ENCODE measurements at regions not wholly inside any gene's neighbourhood (a gene's known extent, or its start where the extent isn't known, plus 50 kb on each side); places are given as distances from the start of the nearest gene placed in this dataset.

- no peaks in the 10 kb centered on the region for H3K36me3 Mint-ChIP-seq
Observed at GRCh38 chr5:167629634-167630033, 661.8 kb upstream of the WWC1 start.

GRCh38 chr5:167631191-167631590, 660.3 kb upstream of the WWC1 start:
- no peaks in the 10 kb centered on the region for H3K36me3 Mint-ChIP-seq
- DNase-seq (no peak), ATAC-seq (no peak)
- H3K4me1 Mint-ChIP-seq, result no peaks in the 10 kb centered on the region
- peaks cover 0 to 3% (median 0%) of the 10 kb centered on the region in 5 donors for H3K27me3 Mint-ChIP-seq
- H3K27ac Mint-ChIP-seq, result no peak overlapping the region
- POLR2A ChIA-PET, result no interaction called here
- H3K4me3 Mint-ChIP-seq, result no peak overlapping the region
- H3K9me3 Mint-ChIP-seq, result peaks cover 0 to 8% (median 2%) of the 10 kb centered on the region in 9 donors

More at GRCh38 chr5:167629634-167630033, 661.8 kb upstream of the WWC1 start:
- Mint-ChIP-seq H3K27me3 (peaks cover 0 to 3% (median 0%) of the 10 kb centered on the region in 5 donors), H3K9me3 (peaks cover 0 to 8% (median 2%) of the 10 kb centered on the region in 9 donors), H3K4me3 (no peak overlapping the region), H3K27ac (no peak overlapping the region), H3K4me1 (no peaks in the 10 kb centered on the region)
- POLR2A ChIA-PET, result no interaction called here
- ATAC-seq (no peak), DNase-seq (no peak)

- POLR2A ChIA-PET, result no interaction called here
- Mint-ChIP-seq H3K4me3 (no peak overlapping the region), H3K27ac (no peak overlapping the region), H3K4me1 (no peaks in the 10 kb centered on the region), H3K36me3 (no peaks in the 10 kb centered on the region), H3K27me3 (peaks cover 0 to 3% (median 0%) of the 10 kb centered on the region in 5 donors), H3K9me3 (peaks cover 0 to 7% (median 2%) of the 10 kb centered on the region in 9 donors)
- no peak for ATAC-seq
- DNase-seq, result no peak
Observed at GRCh38 chr5:167633114-167633513, 658.3 kb upstream of the WWC1 start.

- no peak for ATAC-seq
- H3K4me1 Mint-ChIP-seq, result no peaks in the 10 kb centered on the region
- no peak overlapping the region for H3K4me3 Mint-ChIP-seq
- no peak overlapping the region for H3K27ac Mint-ChIP-seq
- peaks cover 0 to 3% (median 0%) of the 10 kb centered on the region in 5 donors for H3K27me3 Mint-ChIP-seq
- peaks cover 0 to 6% (median 2%) of the 10 kb centered on the region in 9 donors for H3K9me3 Mint-ChIP-seq
- no peaks in the 10 kb centered on the region for H3K36me3 Mint-ChIP-seq
- DNase-seq, result no peak
- POLR2A ChIA-PET, result no interaction called here
Observed at GRCh38 chr5:167633931-167634341, 657.5 kb upstream of the WWC1 start.

- H3K9me3 Mint-ChIP-seq, result peaks cover 0 to 6% (median 2%) of the 10 kb centered on the region in 9 donors
- no peak for DNase-seq
- H3K27ac Mint-ChIP-seq, result no peak overlapping the region
- H3K36me3 Mint-ChIP-seq, result no peaks in the 10 kb centered on the region
- ATAC-seq, result no peak
- H3K4me3 Mint-ChIP-seq, result no peak overlapping the region
- POLR2A ChIA-PET, result no interaction called here
- no peaks in the 10 kb centered on the region for H3K4me1 Mint-ChIP-seq
- H3K27me3 Mint-ChIP-seq, result peaks cover 0 to 3% (median 0%) of the 10 kb centered on the region in 5 donors
Observed at GRCh38 chr5:167634432-167634831, 657.0 kb upstream of the WWC1 start.

- H3K9me3 Mint-ChIP-seq, result peaks cover 0 to 9% (median 0%) of the 10 kb centered on the region in 9 donors
- H3K27ac Mint-ChIP-seq, result no peak overlapping the region
- no peaks in the 10 kb centered on the region for H3K36me3 Mint-ChIP-seq
- DNase-seq (no peak), ATAC-seq (no peak)
- no peaks in the 10 kb centered on the region for H3K4me1 Mint-ChIP-seq
- H3K27me3 Mint-ChIP-seq, result no peaks in the 10 kb centered on the region
- no peak overlapping the region for H3K4me3 Mint-ChIP-seq
- POLR2A ChIA-PET, result no interaction called here
Observed at GRCh38 chr5:167638816-167639215, 652.6 kb upstream of the WWC1 start.

- no peak for DNase-seq
- ATAC-seq, result no peak
- H3K27me3 Mint-ChIP-seq, result no peaks in the 10 kb centered on the region
- peaks cover 0 to 9% (median 0%) of the 10 kb centered on the region in 9 donors for H3K9me3 Mint-ChIP-seq
- H3K36me3 Mint-ChIP-seq, result no peaks in the 10 kb centered on the region
- H3K27ac Mint-ChIP-seq, result no peak overlapping the region
- POLR2A ChIA-PET, result no interaction called here
- H3K4me1 Mint-ChIP-seq, result no peaks in the 10 kb centered on the region
- H3K4me3 Mint-ChIP-seq, result no peak overlapping the region
Observed at GRCh38 chr5:167639273-167639672, 652.2 kb upstream of the WWC1 start.

- POLR2A ChIA-PET, result no interaction called here
- no peak for ATAC-seq
- Mint-ChIP-seq H3K4me1 (no peaks in the 10 kb centered on the region), H3K36me3 (no peaks in the 10 kb centered on the region), H3K4me3 (no peak overlapping the region), H3K9me3 (peaks cover 0 to 9% (median 0%) of the 10 kb centered on the region in 9 donors), H3K27me3 (no peaks in the 10 kb centered on the region), H3K27ac (no peak overlapping the region)
- no peak for DNase-seq
Observed at GRCh38 chr5:167639766-167640165, 651.7 kb upstream of the WWC1 start.

- POLR2A ChIA-PET, result no interaction called here
- Mint-ChIP-seq H3K27me3 (no peaks in the 10 kb centered on the region), H3K9me3 (peaks cover 0 to 9% (median 0%) of the 10 kb centered on the region in 9 donors), H3K27ac (no peak overlapping the region), H3K36me3 (no peaks in the 10 kb centered on the region), H3K4me1 (no peaks in the 10 kb centered on the region), H3K4me3 (no peak overlapping the region)
- ATAC-seq (no peak), DNase-seq (no peak)
Observed at GRCh38 chr5:167642181-167642580, 649.3 kb upstream of the WWC1 start.

- POLR2A ChIA-PET, result no interaction called here
- no peak for ATAC-seq
- H3K27me3 Mint-ChIP-seq, result no peaks in the 10 kb centered on the region
- no peaks in the 10 kb centered on the region for H3K36me3 Mint-ChIP-seq
- H3K4me1 Mint-ChIP-seq, result no peaks in the 10 kb centered on the region
- peaks cover 0 to 9% (median 0%) of the 10 kb centered on the region in 9 donors for H3K9me3 Mint-ChIP-seq
- no peak overlapping the region for H3K27ac Mint-ChIP-seq
- DNase-seq, result no peak
- no peak overlapping the region for H3K4me3 Mint-ChIP-seq
Observed at GRCh38 chr5:167642779-167643517, 648.5 kb upstream of the WWC1 start.

- Mint-ChIP-seq H3K9me3 (peaks cover 0 to 9% (median 0%) of the 10 kb centered on the region in 9 donors), H3K27ac (no peak overlapping the region), H3K36me3 (no peaks in the 10 kb centered on the region), H3K27me3 (no peaks in the 10 kb centered on the region), H3K4me1 (no peaks in the 10 kb centered on the region), H3K4me3 (no peak overlapping the region)
- POLR2A ChIA-PET, result no interaction called here
- ATAC-seq (no peak), DNase-seq (no peak)
Observed at GRCh38 chr5:167643631-167644280, 647.7 kb upstream of the WWC1 start.

GRCh38 chr5:167644619-167645018, 646.8 kb upstream of the WWC1 start:
- H3K27me3 Mint-ChIP-seq, result no peaks in the 10 kb centered on the region
- no peak overlapping the region for H3K27ac Mint-ChIP-seq
- ATAC-seq, result no peak
- H3K9me3 Mint-ChIP-seq, result peaks cover 0 to 9% (median 0%) of the 10 kb centered on the region in 9 donors
- no peaks in the 10 kb centered on the region for H3K36me3 Mint-ChIP-seq
- no peak for DNase-seq
- no peaks in the 10 kb centered on the region for H3K4me1 Mint-ChIP-seq
- POLR2A ChIA-PET, result no interaction called here
- H3K4me3 Mint-ChIP-seq, result no peak overlapping the region

- no peak overlapping the region for H3K4me3 Mint-ChIP-seq
- ATAC-seq (no peak), DNase-seq (no peak)
- peaks cover 0 to 16% (median 0%) of the 10 kb centered on the region in 9 donors for H3K9me3 Mint-ChIP-seq
- no peaks in the 10 kb centered on the region for H3K4me1 Mint-ChIP-seq
- H3K27ac Mint-ChIP-seq, result no peak overlapping the region
- POLR2A ChIA-PET, result no interaction called here
- no peaks in the 10 kb centered on the region for H3K36me3 Mint-ChIP-seq
- H3K27me3 Mint-ChIP-seq, result no peaks in the 10 kb centered on the region
Observed at GRCh38 chr5:167649471-167649870, 642.0 kb upstream of the WWC1 start.
